GM21367 (cell line): ENCODE measurements at regions not wholly inside any gene's neighbourhood (a gene's known extent, or its start where the extent isn't known, plus 50 kb on each side); places are given as distances from the start of the nearest gene placed in this dataset.

ENCODE experiments used
- ATAC-seq: cut with Tn5 transposase; IDR thresholded peaks from one replicate; pipeline ENCODE4 v1.9.1; 2021; ENCODE audit not compliant: unreplicated experiment

GRCh38 chr5:2658881-2659470, 92.5 kb downstream of the IRX2 start:
- ATAC-seq = no peak

DNA sequence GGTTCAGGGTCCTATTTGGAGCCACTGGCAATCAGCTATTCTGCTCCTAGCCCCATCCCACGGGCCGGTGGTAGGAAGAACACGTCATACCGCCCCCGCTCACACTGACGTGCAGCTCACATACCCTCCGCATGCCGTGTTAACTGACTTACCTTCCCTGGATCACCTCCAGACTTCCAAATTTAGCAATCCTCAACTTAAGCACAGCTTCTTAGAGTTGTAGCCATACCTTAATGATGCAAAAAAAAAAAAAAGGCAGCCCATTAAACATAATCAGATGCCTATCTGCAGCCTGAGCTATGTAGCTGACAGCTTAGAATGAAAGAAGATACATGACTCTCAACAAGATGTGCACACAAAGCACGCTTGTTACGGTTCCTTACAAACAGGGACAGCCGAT, 93.0 kb downstream of the IRX2 start:
- ATAC-seq = no peak

- ATAC-seq = no peak
Observed at GRCh38 chr5:2657151-2657550, 94.3 kb downstream of the IRX2 start.

DNA sequence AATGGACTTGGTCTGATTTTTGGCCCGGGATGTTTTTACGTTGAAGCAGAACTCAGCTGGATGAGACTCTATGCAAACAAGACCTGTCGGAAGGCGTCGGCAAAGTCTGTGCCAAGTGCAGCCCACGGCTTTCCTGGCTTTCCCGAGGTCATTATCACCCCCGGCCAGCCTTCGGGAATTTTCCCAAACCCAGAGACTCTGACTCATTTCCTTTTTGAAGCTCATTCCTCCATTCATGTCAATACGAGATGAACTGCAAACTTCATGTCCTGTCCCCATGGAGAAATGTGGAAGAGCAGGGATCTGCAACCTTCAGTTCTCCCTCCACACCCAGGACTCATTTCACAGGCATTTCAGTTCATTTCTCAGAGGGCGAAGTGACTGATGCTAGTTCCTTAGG, 95.3 kb downstream of the IRX2 start:
- no peak for ATAC-seq

DNA sequence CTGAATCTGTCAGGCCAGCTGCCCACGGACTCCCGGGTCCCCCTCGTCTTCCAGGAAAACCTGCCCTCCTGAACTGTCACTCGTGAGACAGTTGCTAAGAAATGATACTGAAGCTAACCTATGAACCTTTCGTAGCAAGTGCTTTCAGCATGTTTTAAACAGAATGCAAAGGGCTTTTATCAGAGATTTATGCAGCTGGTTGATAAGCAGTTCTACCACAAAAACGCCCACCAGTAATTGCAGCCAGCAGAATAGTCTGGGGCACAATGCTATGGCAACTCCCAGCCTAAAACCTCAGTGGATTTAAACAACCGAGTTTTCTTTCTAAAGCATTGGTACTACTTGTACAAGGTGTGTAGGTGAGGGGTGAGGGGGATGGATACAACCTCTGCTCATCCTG, 97.5 kb downstream of the IRX2 start:
- no peak for ATAC-seq

DNA sequence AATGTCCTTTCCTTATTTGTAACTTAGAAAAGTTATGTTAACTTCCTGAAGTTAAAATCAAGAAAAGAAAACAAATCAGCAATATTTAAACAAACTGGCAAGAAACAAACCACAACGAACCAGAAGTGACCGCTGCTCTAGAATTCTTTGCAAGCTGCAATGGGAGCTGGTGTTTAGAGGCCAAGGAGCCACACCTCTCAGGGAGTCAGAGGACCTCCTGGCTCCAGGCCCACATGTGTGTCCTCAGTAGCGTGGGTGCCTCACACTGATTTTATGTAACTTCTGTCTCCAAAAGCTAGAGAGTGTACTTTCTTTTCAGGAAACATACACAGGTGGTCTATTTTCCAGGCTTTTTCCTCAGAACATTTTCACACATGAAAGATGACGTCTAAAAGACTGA, 100.4 kb downstream of the IRX2 start:
- ATAC-seq = no peak

GRCh38 chr5:2642684-2643345, 108.7 kb downstream of the IRX2 start:
- ATAC-seq = no peak

GRCh38 chr5:2640717-2641116, 110.8 kb downstream of the IRX2 start:
- no peak for ATAC-seq

- ATAC-seq = no peak
Observed at GRCh38 chr5:2639425-2639824, 112.1 kb downstream of the IRX2 start.

DNA sequence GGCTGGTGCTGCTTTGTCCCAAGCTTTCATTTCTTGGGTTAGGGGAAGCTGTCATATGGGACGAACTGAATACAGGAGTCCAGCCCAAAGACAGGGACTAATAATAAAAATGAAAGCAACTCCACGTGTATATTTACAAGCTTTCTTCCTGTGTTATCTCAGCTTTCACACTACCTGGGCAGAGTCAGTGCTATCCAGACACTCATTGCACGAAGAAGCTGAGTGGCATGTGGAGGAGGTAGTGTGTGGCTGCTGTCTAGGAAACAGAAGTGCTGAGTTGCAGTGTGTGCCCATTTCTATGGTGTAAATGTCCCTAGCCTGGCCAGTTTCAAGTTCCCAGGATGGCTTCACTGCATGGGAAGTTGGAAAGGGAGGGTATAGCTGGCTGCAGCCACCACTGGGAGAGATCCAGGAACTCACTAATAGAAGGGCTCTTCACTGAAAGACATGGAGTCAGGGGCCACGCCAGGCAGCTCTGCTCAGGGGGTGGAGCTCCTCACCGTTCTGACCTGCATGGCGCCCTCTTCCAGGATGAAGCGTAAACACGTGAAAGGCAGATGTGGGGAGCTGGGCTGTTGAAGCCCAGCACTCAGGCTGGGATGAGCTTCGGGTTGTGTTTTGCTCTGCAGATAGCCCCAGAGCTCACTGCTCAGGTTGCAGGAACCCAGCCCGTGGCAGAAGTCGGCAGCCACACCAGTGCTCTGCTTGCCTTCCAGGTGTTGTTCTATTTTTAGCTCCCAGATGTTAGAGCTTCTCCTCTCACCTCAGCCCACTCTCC, 116.9 kb downstream of the IRX2 start:
- no peak for ATAC-seq

- no peak for ATAC-seq
Observed at GRCh38 chr5:2633992-2634391, 117.5 kb downstream of the IRX2 start.

DNA sequence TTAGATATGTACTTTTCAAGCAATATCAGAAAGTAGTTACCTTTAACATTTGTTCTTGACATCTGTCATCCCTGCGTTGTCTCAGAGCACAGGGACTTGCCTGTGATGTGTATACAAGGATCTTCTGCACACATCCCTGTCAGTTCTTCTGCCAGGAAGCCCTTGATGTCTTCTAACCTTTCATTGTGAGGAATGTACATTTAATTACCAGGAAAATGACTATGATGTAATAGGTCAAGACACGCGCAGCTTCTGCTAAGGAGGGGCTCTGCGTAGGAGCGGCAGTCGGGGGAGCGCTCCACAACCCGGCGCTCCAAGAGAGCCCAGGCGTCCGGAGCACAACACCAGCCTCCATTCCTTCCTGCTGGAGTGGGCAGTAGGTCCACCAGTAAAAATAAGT, 119.7 kb downstream of the IRX2 start:
- no peak for ATAC-seq

- ATAC-seq = no peak
Observed at GRCh38 chr5:2629045-2629444, 122.4 kb downstream of the IRX2 start.

DNA sequence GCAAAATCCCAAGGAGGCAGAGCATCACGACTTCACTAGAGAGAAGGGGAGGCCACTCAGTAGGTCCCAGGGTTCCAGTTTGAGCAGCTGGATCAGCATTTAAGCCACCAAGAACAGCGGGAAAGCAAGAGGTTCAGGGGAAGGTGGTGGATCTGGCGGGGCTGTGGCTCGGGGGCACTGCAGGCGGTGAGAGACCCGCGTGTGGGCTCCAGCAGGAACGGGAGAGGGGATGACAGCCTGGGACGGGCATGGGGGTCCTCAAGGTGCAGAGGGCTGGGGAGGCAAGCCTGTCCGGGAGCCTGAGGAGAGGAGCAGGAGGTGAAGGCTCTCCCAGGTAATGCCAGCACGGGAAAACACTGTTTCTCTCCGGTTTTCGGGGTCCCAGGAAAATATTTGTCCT, 123.6 kb downstream of the IRX2 start:
- no peak for ATAC-seq

GRCh38 chr5:2626572-2626971, 124.9 kb downstream of the IRX2 start:
- ATAC-seq = no peak

GRCh38 chr5:2622866-2623265, 128.6 kb downstream of the IRX2 start:
- no peak for ATAC-seq

GRCh38 chr5:2621631-2622030, 129.8 kb downstream of the IRX2 start:
- ATAC-seq = no peak

GRCh38 chr5:2619216-2619615, 132.3 kb downstream of the IRX2 start:
- no peak for ATAC-seq

DNA sequence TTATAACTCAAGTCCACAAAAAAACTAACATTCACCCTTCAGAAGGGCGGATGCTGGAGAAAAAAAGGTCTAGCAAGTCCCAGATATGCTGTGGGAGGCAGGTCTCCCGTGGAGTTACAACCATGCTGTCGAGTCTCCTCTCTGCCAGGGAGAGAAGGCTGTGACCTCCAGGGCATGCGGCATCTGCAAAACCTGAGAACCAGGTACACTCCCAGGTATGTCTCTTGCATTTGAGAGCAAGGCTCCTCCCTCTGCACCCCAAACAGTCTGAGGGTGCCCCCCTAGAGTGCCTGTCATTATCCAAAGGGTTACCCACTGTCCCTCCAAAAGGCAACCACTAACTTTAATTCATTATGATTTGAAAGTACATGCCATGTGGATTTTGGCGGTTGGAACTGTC, 134.0 kb downstream of the IRX2 start:
- no peak for ATAC-seq

- ATAC-seq = no peak
Observed at GRCh38 chr5:2615917-2616316, 135.6 kb downstream of the IRX2 start.

- ATAC-seq = no peak
Observed at GRCh38 chr5:2614571-2614970, 136.9 kb downstream of the IRX2 start.

DNA sequence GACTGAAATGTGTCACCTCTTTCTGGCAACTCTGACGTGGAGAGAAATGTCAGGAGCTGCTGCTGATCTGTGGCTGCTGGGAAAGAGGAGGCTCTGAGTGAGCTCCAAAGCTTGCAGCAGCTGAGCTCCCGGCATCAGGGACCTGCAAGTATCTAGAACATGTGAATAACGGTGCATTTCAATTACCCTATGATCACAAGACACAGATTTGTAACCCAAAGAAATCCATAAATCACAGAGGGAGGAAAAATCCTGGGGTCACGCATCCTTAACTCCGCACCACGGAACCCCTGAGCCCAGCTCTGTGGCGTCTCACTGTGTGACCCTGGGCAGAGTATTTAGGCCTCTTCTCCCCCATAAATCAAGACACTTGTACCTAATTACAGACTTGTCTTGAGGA, 139.8 kb downstream of the IRX2 start:
- ATAC-seq = no peak
